NCI-H524 (cell line): ENCODE measurements at regions not wholly inside any gene's neighbourhood (a gene's known extent, or its start where the extent isn't known, plus 50 kb on each side); places are given as distances from the start of the nearest gene placed in this dataset.

ENCODE experiments used
- DNase-seq, 2 experiments: peaks; one replicate each; lab custom pipeline; 2025; lab: John Stamatoyannopoulos, UW

GRCh38 chr4:133759428-133759827 lies 442.2 kb downstream of the PABPC4L start:
- no peak for DNase-seq

GRCh38 chr4:133741766-133742165 lies 459.8 kb downstream of the PABPC4L start:
- no peak for DNase-seq

GRCh38 chr4:133720001-133720400 lies 481.6 kb downstream of the PABPC4L start:
- no peak for DNase-seq

GRCh38 chr4:133719098-133719497 lies 482.5 kb downstream of the PABPC4L start:
- no peak for DNase-seq

- DNase-seq = no peak
Measured at GRCh38 chr4:133714211-133714610, 487.4 kb downstream of the PABPC4L start.

DNA sequence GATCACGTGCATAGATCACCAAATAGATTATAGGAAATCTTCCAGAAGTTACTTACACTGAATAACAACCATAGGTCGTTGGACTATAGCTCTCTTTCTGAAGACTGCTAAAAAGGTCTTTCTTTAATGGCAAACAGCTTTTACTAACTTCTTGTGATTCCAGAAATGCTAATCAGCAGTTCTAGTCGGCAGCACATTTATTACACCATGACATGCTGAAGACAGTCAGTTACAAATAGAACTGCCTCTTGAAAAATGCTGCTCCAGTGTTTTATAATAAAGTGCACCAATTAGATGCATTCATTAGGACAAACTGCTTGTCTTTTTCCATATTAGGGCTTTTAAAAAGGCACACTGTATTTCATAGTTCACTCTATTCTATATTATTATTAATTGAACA lies 488.2 kb downstream of the PABPC4L start:
- DNase-seq = no peak

GRCh38 chr4:133711817-133712216 lies 489.8 kb downstream of the PABPC4L start:
- DNase-seq = no peak

DNA sequence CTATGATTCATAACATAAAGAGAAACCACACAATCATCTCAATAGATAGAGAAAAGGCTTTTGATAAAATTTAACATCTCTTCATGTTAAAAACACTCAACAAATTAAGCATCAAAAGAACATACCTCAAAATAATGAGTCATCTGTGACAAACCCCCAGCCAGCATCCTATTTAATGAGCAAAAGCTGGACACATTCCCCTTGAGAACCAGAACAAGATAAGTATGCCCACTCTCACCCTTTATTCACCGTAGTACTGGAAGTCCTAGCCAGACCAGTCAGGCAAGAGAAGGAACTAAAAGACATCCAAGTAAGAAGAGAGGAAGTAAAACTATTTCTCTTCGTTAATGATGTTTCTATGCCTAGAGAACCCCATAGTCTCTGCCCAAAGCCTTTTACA lies 507.2 kb downstream of the PABPC4L start:
- DNase-seq = no peak

DNA sequence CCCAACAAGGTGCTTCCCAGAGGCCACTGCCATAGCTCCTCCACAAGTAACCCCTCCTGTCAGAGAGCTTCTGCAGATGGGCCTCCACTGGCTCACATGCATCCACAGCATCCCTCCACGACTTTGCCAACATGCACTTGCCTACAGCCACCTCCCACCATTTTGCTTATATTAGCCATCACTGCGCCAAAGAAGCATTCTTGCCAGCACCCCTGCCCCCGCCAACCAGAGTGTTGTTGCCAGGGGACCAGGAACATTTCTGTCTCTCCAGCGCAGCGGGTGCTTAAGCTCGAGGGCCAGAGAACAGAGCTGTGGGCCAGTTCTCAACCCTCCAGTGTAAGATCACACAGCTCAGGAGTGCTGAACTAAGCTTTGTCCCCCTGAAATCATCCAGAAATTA lies 517.6 kb downstream of the PABPC4L start:
- DNase-seq = no peak

- DNase-seq = no peak
Measured at GRCh38 chr4:133668061-133668851, 519.2 kb downstream of the PCDH10 start.

GRCh38 chr4:133647206-133647605 lies 498.1 kb downstream of the PCDH10 start:
- no peak for DNase-seq

DNA sequence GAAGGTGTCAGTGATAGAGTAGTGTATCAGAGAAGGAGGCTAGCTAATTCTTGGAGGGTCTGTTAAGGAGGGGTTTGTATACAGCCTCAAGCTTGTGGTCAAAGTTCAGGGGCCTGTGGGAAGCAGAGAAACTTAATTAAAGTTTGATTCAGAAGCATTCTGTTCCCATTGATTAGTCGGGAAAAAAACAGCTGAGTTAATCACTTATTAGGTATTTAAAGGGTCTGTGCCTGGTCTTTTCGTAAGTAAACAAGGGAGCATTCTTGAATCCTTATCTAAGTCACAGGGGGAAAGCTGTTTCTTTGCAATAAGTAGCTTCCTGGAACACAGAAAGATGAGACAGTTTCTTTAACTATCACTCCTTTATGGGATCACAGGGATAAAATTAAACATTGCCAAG lies 492.1 kb downstream of the PCDH10 start:
- no peak for DNase-seq

DNA sequence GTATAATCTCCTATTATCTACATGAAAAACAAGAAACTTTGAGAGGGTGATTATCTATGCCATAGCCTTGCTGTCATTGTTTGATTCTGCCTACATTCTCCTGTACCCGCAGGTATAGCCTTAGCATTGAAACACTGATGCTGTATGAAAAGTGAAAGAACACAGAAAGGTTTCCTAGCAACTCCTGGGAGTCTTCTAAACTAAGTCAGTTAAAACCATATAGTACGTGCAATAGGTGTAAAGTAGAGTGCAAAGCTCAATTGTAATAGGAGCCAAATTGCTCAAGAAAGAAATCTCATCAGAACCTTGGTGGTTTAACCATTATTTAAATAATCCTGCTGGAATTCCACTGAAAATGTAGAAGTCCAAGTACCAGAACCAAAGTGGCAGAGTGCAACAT lies 489.7 kb downstream of the PCDH10 start:
- DNase-seq = no peak

DNA sequence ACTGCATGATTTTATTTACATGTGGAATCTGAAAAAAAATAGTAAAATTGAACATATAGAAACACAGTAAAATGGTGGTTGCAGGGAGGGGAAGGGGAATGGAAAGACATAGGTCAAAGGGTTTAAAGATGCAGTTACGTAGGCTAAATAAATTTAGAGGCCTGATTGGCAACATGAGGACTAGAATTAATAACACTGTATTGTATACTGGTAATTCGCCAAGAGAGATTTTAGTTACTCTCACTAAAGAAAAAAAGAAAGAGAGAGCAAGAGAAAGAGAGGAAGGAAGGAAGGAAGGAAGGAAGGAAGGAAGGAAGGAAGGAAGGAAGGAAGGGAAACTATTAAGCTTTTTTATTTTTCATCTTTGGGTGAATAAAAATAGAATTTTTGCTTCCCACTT lies 488.1 kb downstream of the PCDH10 start:
- no peak for DNase-seq

DNA sequence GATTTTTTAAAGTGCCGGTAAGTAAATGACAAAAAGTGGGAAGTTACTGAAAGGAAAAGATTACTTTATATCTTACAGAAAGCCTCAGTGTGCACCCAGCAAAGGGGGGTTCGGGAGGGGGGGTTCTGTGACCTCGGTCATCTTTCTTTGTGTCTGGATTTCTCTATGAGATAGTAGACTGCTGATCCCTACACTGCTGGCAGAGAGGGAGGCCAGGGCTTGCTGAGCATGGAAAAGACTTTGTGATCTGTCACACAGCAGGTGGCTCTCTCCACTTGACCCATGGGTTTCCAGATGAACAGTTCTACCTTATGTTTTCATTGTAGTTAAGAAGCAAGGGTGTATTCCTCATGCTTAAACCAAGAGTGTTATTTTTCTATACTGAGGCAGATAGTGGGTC lies 475.6 kb downstream of the PCDH10 start:
- peak; percentile 64 to 83 for DNase-seq

DNA sequence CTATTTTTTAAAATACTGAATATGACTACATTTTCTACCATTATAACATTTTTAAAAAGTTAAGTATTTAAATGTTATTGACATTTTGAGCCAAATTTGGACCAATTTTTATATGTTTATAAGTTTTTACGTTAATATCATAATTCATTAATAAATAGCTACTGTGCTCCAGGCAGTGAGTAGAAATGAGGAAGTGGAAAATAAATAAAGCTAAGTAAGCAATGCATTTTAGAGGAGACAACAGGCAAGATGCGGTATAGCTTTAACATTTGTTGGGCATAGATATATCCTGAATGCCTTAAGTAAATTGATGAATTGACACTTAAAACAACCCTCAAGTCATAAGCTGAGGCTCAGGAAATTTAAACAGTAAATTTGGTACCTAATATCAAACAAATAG lies 474.8 kb downstream of the PCDH10 start:
- DNase-seq = no peak

DNA sequence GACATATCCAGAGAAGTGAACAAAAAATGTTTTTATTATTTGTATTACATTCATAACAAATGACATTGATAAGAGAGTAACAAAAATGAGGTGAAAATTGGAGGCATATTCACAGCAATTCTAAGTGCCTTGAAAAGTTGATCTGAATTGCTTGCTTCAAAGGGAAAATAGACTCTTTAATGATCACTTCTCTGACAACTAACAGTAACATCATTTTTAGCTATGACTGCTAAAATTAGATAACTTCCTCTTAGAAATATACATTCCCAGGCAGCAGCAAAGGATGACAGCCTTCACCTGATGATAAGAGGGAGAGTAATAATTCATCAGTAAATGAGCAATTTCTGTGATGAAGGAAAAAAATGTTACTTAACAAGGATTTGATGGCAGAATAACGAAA lies 472.5 kb downstream of the PCDH10 start:
- DNase-seq = no peak

GRCh38 chr4:133620555-133620954 lies 471.5 kb downstream of the PCDH10 start:
- DNase-seq = no peak

DNA sequence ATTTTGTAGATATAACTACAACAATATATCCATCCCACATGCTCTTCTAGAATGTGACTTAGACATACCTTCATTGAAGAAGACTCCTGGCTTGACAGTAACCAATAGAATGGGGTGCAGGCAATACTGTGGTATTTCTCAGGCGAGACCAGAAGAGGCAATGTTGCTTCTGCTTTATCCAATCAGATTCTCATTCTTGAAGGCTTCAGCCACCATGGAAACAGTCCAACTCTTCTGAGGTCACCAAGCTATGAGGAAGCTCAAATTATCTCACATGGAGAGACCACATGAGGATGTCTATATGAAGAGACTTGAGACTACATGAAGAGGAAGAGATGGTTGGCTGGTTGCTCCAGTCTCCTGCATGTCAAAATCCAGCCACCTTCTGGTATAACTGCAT lies 469.9 kb downstream of the PCDH10 start:
- no peak for DNase-seq

GRCh38 chr4:133600008-133600407 lies 450.9 kb downstream of the PCDH10 start:
- no peak for DNase-seq

- DNase-seq = no peak
Measured at GRCh38 chr4:133598779-133599178, 449.7 kb downstream of the PCDH10 start.

GRCh38 chr4:133597251-133597650 lies 448.2 kb downstream of the PCDH10 start:
- no peak for DNase-seq

GRCh38 chr4:133596459-133596858 lies 447.4 kb downstream of the PCDH10 start:
- peak in 1 of 2 experiments; percentile 11 for DNase-seq
